ENCODE measurements at regions not wholly inside any gene's neighbourhood (a gene's known extent, or its start where the extent isn't known, plus 50 kb on each side); places are given as distances from the start of the nearest gene placed in this dataset.
"Not testable (repeated sequence)": the region's sequence is repeated elsewhere in the genome, so short reads cannot be mapped to it uniquely, and the experiment has no call there.

GRCh38 chr21:23939369-23940065 lies 1667.8 kb downstream of the MRPL39 start:
- no peak for DNase-seq

DNA sequence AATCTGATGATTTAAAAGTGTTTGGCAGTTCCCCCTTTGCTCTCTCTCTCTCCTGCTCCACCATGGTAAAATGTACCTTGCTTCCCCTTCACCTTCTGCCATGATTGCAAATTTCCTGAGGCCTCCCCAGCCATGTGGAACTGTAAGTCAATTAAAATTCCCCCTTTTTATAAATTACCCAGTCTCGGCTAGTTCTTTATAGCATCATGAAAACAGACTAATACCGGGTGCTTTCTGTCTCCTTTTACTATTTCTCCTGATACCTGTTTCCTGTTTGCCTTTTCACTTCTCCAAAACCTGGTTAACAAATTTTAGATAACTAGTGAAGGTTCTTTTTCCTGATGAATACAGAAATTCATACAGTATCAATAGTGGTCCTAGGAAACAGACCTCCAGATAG lies 1670.3 kb downstream of the MRPL39 start:
- DNase-seq: no peak

- no peak for DNase-seq
Observed at GRCh38 chr21:23936224-23936623, 1671.1 kb downstream of the MRPL39 start.

- no peak for DNase-seq
Observed at GRCh38 chr21:23930565-23930964, 1676.7 kb downstream of the MRPL39 start.

DNA sequence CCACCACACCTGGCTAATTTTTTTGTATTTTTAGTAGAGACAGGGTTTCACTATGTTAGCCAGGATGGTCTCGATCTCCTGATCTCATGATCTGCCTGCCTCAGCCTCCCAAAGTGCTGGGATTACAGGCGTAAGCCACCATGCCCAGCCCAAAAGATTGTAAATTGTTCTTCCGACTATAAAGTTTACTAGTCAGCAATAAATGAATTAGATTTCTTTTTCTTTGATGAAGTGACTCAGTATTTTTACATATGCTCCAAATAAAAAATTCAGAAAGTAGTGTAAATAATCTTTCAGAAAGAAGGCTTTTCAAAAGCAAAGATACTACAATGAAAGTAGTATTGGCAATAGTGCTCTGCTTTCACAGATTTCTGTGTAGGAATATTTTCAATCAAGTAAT lies 1680.9 kb downstream of the MRPL39 start:
- DNase-seq: not testable (repeated sequence)

DNA sequence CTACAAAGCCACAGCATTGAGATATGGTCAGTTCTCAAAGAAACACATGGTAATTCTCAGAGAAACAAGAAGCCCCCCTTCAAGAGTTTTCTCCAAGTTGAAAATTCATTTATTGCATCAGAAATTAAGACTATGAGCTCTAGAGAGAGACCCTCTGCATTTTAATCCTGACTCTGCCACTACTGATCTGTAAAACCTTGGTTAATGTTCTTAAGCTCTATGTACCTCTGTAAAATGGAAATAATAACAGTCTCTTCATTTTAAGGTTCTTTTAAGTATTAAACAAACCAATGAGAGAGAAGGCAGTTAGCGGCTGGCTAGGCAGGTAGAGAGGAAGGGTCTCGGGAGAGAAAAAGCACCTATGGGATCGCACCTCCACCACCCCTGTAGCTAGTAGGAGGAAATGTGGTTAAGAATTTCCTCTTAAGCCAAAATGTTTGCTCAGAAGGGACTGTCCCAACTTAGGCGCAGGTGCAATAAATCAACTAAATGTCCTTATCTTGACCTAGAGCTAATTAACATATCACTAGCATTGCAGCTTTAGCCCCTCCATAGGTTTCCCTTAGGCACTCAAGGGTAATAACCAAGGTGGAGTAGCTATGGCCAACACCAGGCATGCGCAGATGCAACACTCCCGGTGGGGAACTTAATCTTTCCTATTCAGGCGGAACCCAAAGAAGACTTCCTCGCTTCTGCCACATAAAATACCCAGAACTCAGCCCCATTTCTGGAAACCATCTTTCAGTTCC lies 1685.4 kb downstream of the MRPL39 start:
- peak in 1 of 2 donors; percentile 23 for DNase-seq

DNA sequence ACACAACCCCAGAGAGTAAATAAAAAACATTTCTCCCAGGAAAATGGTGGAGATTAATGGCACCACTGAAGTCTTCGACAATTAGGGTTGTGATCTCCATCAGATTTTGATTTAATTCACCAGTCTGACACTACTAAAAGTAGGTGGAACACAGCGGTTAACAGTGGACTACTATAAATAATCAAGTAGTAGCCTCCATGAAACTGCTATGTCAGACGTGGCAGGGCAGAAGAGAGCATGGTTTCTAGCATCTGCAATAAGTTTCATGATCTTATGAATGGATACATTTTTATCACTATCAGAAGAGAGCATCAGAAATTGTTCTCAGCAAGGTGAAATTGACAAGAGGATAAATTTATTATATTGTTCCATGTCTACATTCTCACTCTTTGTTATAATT lies 1706.6 kb downstream of the MRPL39 start:
- DNase-seq: no peak

GRCh38 chr21:23899561-23899960 lies 1707.7 kb downstream of the MRPL39 start:
- DNase-seq: no peak

DNA sequence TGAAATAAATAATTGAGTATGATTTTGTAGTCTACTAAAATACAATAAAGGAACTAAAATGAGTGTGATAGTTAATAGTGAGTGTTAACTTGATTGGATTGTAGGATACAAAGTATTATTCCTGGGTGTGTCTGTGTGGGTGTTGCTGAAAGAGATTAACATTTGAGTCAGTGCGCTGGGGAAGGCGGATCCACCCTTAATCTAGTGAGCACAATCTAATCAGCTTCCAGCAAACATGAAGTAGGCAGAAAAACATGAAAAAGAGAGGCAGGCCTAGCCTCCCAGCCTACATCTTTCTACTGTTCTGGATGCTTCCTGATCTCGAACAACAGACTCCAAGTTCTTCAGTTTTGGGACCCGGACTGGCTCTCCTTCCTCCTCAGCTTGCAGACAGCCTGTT lies 1716.6 kb downstream of the MRPL39 start:
- no peak for DNase-seq

- peak; percentile 55 for DNase-seq
Observed at GRCh38 chr21:23887725-23888306, 1719.5 kb downstream of the MRPL39 start.

GRCh38 chr21:23886828-23887724 lies 1720.2 kb downstream of the MRPL39 start:
- DNase-seq: peak in 1 of 2 donors; percentile 1

DNA sequence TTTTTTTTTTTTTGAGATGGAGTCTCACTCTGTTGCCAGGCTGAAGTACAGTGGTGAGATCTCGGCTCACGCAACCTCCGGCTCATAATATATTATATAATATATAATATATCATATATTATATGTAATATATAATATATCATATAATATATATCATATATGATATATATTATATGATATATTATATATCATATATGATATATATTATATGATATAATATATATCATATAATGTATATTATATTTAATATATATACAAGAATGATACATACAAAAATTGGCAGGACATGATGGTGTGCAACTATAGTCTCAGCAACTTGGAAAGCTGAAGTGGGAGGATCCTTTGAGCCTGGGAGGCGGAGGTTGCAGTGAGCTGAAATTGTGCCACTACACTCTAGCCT lies 1725.5 kb downstream of the MRPL39 start:
- DNase-seq: no peak

GRCh38 chr21:23876925-23877558 lies 1730.2 kb downstream of the MRPL39 start:
- no peak for DNase-seq

DNA sequence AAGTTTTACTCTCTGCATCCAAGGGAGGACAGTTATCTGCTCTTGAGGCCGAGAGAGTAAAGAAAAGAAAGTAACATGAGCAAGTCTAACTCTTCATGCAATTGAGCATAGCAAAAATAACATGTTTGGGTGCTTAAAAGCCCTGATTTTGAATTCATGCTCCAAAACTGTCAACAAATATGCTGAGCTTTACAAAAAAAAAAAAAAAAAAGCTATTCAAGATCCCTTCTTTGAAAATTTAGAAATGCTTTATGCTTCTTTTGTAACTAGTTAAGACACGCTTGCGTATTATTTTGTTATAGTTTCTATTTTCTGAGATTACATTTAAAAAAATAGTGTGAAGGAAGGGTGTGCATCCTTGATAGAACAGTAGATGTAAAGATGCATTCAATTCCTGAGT lies 1733.0 kb downstream of the MRPL39 start:
- no peak for DNase-seq

DNA sequence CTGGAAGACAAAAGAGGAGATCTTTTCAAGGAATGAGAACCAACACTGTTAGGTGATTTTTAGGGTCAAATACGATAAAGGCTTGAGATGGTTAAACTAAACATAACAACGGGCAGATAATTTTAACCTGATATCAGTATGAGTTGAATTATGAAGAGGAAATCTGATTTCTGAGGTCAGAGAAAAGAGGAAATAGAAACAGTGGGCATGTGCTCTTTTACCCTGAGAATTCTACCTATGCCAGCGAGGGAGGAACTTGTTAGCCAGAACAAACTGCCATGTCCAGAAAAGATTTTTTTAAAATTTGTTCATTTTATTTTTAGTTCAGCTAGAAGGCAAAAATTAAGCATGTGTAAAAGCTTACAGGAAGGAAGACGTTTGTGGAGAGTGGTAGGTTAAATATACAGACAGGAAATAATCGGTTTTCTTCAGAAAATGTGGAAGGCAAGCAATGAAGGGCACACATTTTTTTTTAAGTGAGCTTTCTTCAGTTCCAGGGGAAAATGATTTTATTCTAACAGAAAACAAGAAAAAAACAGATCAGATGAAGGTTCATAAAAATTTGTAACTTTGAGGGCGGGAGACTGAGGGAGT lies 1745.3 kb downstream of the MRPL39 start:
- DNase-seq: peak in 1 of 2 donors; percentile 0

GRCh38 chr21:23858878-23859277 lies 1748.4 kb downstream of the MRPL39 start:
- DNase-seq: no peak

- peak in 1 of 2 donors; percentile 48 for DNase-seq
Observed at GRCh38 chr21:23853796-23854379, 1753.4 kb downstream of the MRPL39 start.

GRCh38 chr21:23837564-23837963 lies 1769.7 kb downstream of the MRPL39 start:
- no peak for DNase-seq

DNA sequence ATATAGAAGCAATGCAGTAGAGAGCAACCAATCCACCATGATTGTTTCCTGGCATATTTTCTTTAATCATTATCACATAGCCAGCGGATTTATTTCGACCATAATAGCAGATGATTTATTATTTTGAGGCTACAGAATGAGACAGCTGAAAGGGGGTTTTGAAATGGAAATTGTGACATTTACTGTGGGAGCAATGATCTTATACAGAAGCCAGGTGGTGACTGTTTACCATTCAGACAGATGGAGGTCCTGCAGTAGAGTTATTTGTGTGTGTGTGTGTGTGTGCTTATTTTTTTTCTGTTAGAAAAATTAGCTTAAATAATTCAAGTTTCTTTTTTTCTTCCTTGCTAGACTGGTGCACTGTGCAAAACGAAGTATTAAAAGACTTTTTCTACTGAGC lies 1784.5 kb downstream of the MRPL39 start:
- no peak for DNase-seq

- no peak for DNase-seq
Observed at GRCh38 chr21:23817337-23817736, 1789.9 kb downstream of the MRPL39 start.

DNA sequence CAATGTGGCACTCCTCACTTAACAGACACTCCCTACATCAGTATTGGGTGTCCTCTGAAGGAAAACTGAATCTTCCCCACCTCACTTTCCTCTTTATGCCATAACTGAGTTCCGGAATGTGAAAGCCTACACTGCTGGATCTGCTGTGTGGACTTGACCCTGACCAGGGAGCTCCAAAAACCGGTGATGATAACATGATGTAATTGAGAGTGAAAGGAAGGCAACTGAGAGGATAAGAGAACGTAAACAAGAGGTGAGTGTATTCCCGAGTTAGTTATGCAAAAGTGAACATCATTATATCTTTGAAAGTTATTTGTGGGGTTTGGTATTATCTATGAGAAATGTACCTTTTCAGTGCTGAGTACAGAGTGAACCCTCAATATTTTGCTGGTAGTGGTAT lies 1794.8 kb downstream of the MRPL39 start:
- DNase-seq: no peak

- no peak for DNase-seq
Observed at GRCh38 chr21:23811805-23812204, 1795.5 kb downstream of the MRPL39 start.

Measured in CD4-positive, alpha-beta T cell treated with Interleukin-4 for 1 hour (primary cell).